ENCODE measurements at regions not wholly inside any gene's neighbourhood (a gene's known extent, or its start where the extent isn't known, plus 50 kb on each side); places are given as distances from the start of the nearest gene placed in this dataset.

- DNase-seq (ENCODE audit: low spot score) = no peak
- Mint-ChIP-seq H3K4me3 (ENCODE audit: unreplicated experiment) (no peak overlapping the region), H3K27ac (ENCODE audit: unreplicated experiment) (no peak overlapping the region), H3K27me3 (ENCODE audit: unreplicated experiment) (peaks cover 3% of the 10 kb centered on the region), H3K36me3 (ENCODE audit: low read depth, unreplicated experiment) (no peaks in the 10 kb centered on the region), H3K9me3 (ENCODE audit: unreplicated experiment) (no peaks in the 10 kb centered on the region), H3K4me1 (ENCODE audit: unreplicated experiment) (peaks cover 2% of the 10 kb centered on the region)
- TF ChIP-seq CTCF (IDR thresholded peaks at IDR 0.05; ENCODE audit: unreplicated experiment) = no peak
Observed at GRCh38 chr2:20919297-20919800, 96.4 kb upstream of the LDAH start.

DNA sequence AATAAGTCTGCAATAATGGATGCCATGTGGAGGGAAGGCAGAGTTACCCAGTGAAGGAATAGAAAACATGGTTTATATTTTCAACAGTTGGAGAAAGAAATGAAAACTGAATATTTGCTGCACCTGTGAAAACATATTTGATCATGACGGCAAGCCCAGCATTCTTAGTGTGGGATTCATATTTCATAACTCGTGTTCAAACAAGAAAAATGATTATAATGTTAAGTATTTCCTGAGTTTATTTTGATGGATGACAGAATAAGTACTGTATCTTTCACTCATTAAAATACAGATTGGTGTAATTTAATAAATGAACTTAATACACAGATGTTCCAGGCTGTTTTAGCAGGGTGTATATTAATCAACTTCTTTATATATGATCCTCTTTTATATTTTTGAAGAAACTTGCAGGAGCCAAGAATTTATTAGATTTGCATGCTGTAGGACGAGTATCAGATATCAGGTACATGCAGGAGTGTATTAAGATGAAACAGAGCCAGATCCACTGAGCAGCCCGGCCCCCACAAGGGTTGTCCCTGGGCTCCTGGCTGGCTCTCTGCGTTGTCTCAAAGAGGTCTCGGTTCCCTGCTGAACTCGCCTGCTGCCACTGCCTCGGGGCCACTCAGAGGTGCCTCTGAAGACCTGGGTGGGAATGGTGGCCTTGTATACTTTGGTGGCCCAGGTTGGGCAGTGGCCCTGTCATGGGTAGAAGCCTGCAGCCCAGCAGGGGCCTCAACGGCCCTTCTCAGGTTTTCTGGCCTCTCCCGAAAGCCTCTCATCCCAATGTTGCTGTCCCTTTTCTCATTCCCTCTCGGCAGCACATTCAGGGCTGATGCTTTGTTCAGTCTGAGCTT is 95.0 kb upstream of the LDAH start:
- no peak overlapping the region for H3K27ac Mint-ChIP-seq (ENCODE audit: unreplicated experiment)
- no peak for DNase-seq (ENCODE audit: low spot score)
- no peaks in the 10 kb centered on the region for H3K9me3 Mint-ChIP-seq (ENCODE audit: unreplicated experiment)
- no peaks in the 10 kb centered on the region for H3K36me3 Mint-ChIP-seq (ENCODE audit: low read depth, unreplicated experiment)
- H3K27me3 Mint-ChIP-seq (ENCODE audit: unreplicated experiment) = peaks cover 3% of the 10 kb centered on the region
- H3K4me1 Mint-ChIP-seq (ENCODE audit: unreplicated experiment) = peaks cover 2% of the 10 kb centered on the region
- TF ChIP-seq CTCF (IDR thresholded peaks at IDR 0.05; ENCODE audit: unreplicated experiment) = no peak
- H3K4me3 Mint-ChIP-seq (ENCODE audit: unreplicated experiment) = no peak overlapping the region

GRCh38 chr2:20917287-20917660 is 94.4 kb upstream of the LDAH start:
- Mint-ChIP-seq H3K9me3 (ENCODE audit: unreplicated experiment) (no peaks in the 10 kb centered on the region), H3K36me3 (ENCODE audit: low read depth, unreplicated experiment) (no peaks in the 10 kb centered on the region), H3K4me1 (ENCODE audit: unreplicated experiment) (peaks cover 2% of the 10 kb centered on the region), H3K4me3 (ENCODE audit: unreplicated experiment) (no peak overlapping the region), H3K27ac (ENCODE audit: unreplicated experiment) (no peak overlapping the region), H3K27me3 (ENCODE audit: unreplicated experiment) (peaks cover 6% of the 10 kb centered on the region)
- no peak for TF ChIP-seq CTCF (IDR thresholded peaks at IDR 0.05; ENCODE audit: unreplicated experiment)
- DNase-seq (ENCODE audit: low spot score) = no peak

- H3K27me3 Mint-ChIP-seq (ENCODE audit: unreplicated experiment) = peaks cover 6% of the 10 kb centered on the region
- H3K4me3 Mint-ChIP-seq (ENCODE audit: unreplicated experiment) = no peak overlapping the region
- H3K36me3 Mint-ChIP-seq (ENCODE audit: low read depth, unreplicated experiment) = no peaks in the 10 kb centered on the region
- H3K27ac Mint-ChIP-seq (ENCODE audit: unreplicated experiment) = no peak overlapping the region
- TF ChIP-seq CTCF (IDR thresholded peaks at IDR 0.05; ENCODE audit: unreplicated experiment) = no peak
- H3K4me1 Mint-ChIP-seq (ENCODE audit: unreplicated experiment) = peaks cover 2% of the 10 kb centered on the region
- no peak for DNase-seq (ENCODE audit: low spot score)
- H3K9me3 Mint-ChIP-seq (ENCODE audit: unreplicated experiment) = no peaks in the 10 kb centered on the region
Observed at GRCh38 chr2:20916604-20917286, 93.8 kb upstream of the LDAH start.

- no peak for DNase-seq (ENCODE audit: low spot score)
- Mint-ChIP-seq H3K27me3 (ENCODE audit: unreplicated experiment) (peaks cover 3% of the 10 kb centered on the region), H3K4me1 (ENCODE audit: unreplicated experiment) (peaks cover 2% of the 10 kb centered on the region), H3K36me3 (ENCODE audit: low read depth, unreplicated experiment) (no peaks in the 10 kb centered on the region), H3K9me3 (ENCODE audit: unreplicated experiment) (no peaks in the 10 kb centered on the region), H3K27ac (ENCODE audit: unreplicated experiment) (no peak overlapping the region), H3K4me3 (ENCODE audit: unreplicated experiment) (no peak overlapping the region)
- TF ChIP-seq CTCF (IDR thresholded peaks at IDR 0.05; ENCODE audit: unreplicated experiment) = no peak
Observed at GRCh38 chr2:20915271-20915670, 92.4 kb upstream of the LDAH start.

Data from endothelial cell (in vitro differentiated cells).